ENCODE measurements at regions not wholly inside any gene's neighbourhood (a gene's known extent, or its start where the extent isn't known, plus 50 kb on each side); places are given as distances from the start of the nearest gene placed in this dataset.
"Not testable (repeated sequence)": the region's sequence is repeated elsewhere in the genome, so short reads cannot be mapped to it uniquely, and the experiment has no call there.

DNA sequence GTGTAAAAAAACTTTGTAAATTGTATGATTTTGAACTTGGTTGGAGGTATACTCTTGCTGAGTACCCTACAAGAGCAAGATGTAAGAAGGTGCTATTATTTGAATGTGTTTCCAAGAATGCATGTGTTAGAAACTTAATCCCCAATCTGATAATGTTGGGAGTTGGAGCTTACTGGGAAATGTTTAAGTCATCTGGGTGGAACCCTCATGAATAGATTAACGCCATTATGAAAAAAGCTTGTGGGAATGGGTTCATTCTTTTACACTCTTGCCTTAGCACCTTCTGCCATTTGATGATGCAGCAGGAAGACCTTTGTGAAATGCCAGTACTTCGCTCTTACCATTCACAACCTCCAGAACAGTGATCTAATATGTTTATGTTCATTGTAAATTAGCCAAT, 498.3 kb downstream of the TMEM135 start:
- Histone ChIP-seq H2AFZ (ENCODE audit: low read length) (no peak overlapping the region), H3K4me1 (ENCODE audit: insufficient read depth, low read length, poor library complexity, severe bottlenecking) (no peaks in the 10 kb centered on the region), H3K9me2 (replicated peaks; ENCODE audit: low read depth, low read length) (no peaks in the 10 kb centered on the region; the same call in none of the 2 replicates), H3K4me3 (ENCODE audit: low read length, poor library complexity, severe bottlenecking) (no peak overlapping the region), H4K20me1 (ENCODE audit: insufficient read depth, low read length, poor library complexity, severe bottlenecking) (no peaks in the 10 kb centered on the region), H3K9ac (ENCODE audit: low read depth, low read length, poor library complexity, severe bottlenecking) (no peak overlapping the region), H3K79me2 (ENCODE audit: insufficient read depth, low read length) (no peaks in the 10 kb centered on the region), H3K27me3 (ENCODE audit: insufficient read depth, low read length, poor library complexity, severe bottlenecking) (no peaks in the 10 kb centered on the region), H3K4me2 (ENCODE audit: low read depth, low read length, poor library complexity, severe bottlenecking) (no peak overlapping the region), H3F3A (ENCODE audit: low read depth) (no peaks in the 10 kb centered on the region), H3K36me3 (ENCODE audit: insufficient read depth, low read length) (no peaks in the 10 kb centered on the region), H3K9me3 (ENCODE audit: insufficient read depth, low read depth, low read length) (no peaks in the 10 kb centered on the region)
- TF ChIP-seq EZH2phosphoT487 (IDR thresholded peaks at IDR 0.05; ENCODE audit: borderline replicate concordance) = no peak
- TF ChIP-seq, protein P1, sequence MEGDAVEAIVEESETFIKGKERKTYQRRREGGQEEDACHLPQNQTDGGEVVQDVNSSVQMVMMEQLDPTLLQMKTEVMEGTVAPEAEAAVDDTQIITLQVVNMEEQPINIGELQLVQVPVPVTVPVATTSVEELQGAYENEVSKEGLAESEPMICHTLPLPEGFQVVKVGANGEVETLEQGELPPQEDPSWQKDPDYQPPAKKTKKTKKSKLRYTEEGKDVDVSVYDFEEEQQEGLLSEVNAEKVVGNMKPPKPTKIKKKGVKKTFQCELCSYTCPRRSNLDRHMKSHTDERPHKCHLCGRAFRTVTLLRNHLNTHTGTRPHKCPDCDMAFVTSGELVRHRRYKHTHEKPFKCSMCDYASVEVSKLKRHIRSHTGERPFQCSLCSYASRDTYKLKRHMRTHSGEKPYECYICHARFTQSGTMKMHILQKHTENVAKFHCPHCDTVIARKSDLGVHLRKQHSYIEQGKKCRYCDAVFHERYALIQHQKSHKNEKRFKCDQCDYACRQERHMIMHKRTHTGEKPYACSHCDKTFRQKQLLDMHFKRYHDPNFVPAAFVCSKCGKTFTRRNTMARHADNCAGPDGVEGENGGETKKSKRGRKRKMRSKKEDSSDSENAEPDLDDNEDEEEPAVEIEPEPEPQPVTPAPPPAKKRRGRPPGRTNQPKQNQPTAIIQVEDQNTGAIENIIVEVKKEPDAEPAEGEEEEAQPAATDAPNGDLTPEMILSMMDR (conservative IDR thresholded peaks at IDR 0.05; ENCODE audit: low read length) = no peak

- Histone ChIP-seq H3K9ac (ENCODE audit: low read depth, low read length, poor library complexity, severe bottlenecking) (no peak overlapping the region), H3K4me1 (ENCODE audit: insufficient read depth, low read length, poor library complexity, severe bottlenecking) (no peaks in the 10 kb centered on the region)
Observed at GRCh38 chr11:87535513-87535912, 497.8 kb downstream of the TMEM135 start.

DNA sequence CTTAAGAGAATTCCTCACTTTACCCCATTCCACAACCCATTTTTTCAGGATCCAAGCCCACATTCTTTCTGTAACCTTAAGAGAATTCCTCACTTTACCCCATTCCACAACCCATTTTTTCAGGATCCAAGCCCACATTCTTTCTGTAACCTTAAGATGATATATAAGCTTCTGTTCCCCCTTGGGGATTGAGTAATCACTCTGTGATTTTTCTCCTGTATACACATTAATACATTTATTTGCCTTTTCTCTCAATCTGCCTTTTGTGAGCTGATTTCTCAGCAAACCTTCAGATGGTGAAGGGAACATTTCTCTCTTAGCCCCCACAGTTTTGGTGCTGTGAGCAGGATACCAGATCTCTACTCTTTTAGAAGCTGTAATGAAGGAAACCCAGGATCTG, 494.1 kb downstream of the TMEM135 start:
- H3K36me3 ChIP-seq (ENCODE audit: insufficient read depth, low read length); H3K27me3 ChIP-seq (ENCODE audit: insufficient read depth, low read length, poor library complexity, severe bottlenecking); H3K4me2 ChIP-seq (ENCODE audit: low read depth, low read length, poor library complexity, severe bottlenecking); H3K9ac ChIP-seq (ENCODE audit: low read depth, low read length, poor library complexity, severe bottlenecking); H4K20me1 ChIP-seq (ENCODE audit: insufficient read depth, low read length, poor library complexity, severe bottlenecking); H3F3A ChIP-seq (ENCODE audit: low read depth); H3K9me2 ChIP-seq (replicated peaks; ENCODE audit: low read depth, low read length); H3K4me1 ChIP-seq (ENCODE audit: insufficient read depth, low read length, poor library complexity, severe bottlenecking); H3K79me2 ChIP-seq (ENCODE audit: insufficient read depth, low read length); H2AFZ ChIP-seq (ENCODE audit: low read length); H3K9me3 ChIP-seq (ENCODE audit: insufficient read depth, low read depth, low read length); H3K4me3 ChIP-seq (ENCODE audit: low read length, poor library complexity, severe bottlenecking): not testable (repeated sequence)

More at GRCh38 chr11:87535513-87535912, 497.8 kb downstream of the TMEM135 start:
- Histone ChIP-seq H3K9me2 (replicated peaks; ENCODE audit: low read depth, low read length) (no peaks in the 10 kb centered on the region; the same call in none of the 2 replicates), H2AFZ (ENCODE audit: low read length) (no peak overlapping the region), H3K4me2 (ENCODE audit: low read depth, low read length, poor library complexity, severe bottlenecking) (no peak overlapping the region), H3K79me2 (ENCODE audit: insufficient read depth, low read length) (no peaks in the 10 kb centered on the region), H3K36me3 (ENCODE audit: insufficient read depth, low read length) (no peaks in the 10 kb centered on the region), H3K4me3 (ENCODE audit: low read length, poor library complexity, severe bottlenecking) (no peak overlapping the region), H4K20me1 (ENCODE audit: insufficient read depth, low read length, poor library complexity, severe bottlenecking) (no peaks in the 10 kb centered on the region), H3K27me3 (ENCODE audit: insufficient read depth, low read length, poor library complexity, severe bottlenecking) (no peaks in the 10 kb centered on the region), H3F3A (ENCODE audit: low read depth) (no peaks in the 10 kb centered on the region), H3K9me3 (ENCODE audit: insufficient read depth, low read depth, low read length) (no peaks in the 10 kb centered on the region)
- no peak for TF ChIP-seq EZH2phosphoT487 (IDR thresholded peaks at IDR 0.05; ENCODE audit: borderline replicate concordance)
- TF ChIP-seq, protein P1 (conservative IDR thresholded peaks at IDR 0.05; ENCODE audit: low read length) = no peak

DNA sequence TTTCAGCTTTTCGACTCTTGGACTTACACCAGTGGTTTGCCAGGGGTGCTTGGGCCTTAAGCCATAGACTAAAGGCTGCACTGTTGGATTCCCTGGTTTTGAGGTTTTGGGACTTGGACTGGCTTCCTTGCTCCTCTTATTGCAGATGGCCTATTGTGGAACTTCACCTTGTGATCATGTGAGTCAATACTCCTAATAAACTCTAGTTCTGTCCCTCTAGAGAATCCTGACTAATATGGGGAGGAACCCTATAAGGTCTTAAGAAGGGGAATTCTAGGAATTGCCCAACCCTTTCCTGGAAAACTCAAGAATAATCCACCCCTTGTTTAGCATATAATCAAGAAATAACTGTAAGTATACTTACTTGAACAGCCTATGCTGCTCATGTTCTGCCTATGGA, 491.8 kb downstream of the TMEM135 start:
- Histone ChIP-seq H3K9ac (ENCODE audit: low read depth, low read length, poor library complexity, severe bottlenecking) (no peak overlapping the region), H4K20me1 (ENCODE audit: insufficient read depth, low read length, poor library complexity, severe bottlenecking) (no peaks in the 10 kb centered on the region), H3K79me2 (ENCODE audit: insufficient read depth, low read length) (no peaks in the 10 kb centered on the region), H3K27me3 (ENCODE audit: insufficient read depth, low read length, poor library complexity, severe bottlenecking) (no peaks in the 10 kb centered on the region), H2AFZ (ENCODE audit: low read length) (no peak overlapping the region), H3K9me3 (ENCODE audit: insufficient read depth, low read depth, low read length) (no peaks in the 10 kb centered on the region; the same call in 1 of the 2 replicates), H3K4me2 (ENCODE audit: low read depth, low read length, poor library complexity, severe bottlenecking) (no peak overlapping the region), H3K4me3 (ENCODE audit: low read length, poor library complexity, severe bottlenecking) (no peak overlapping the region), H3F3A (ENCODE audit: low read depth) (no peaks in the 10 kb centered on the region), H3K4me1 (ENCODE audit: insufficient read depth, low read length, poor library complexity, severe bottlenecking) (no peaks in the 10 kb centered on the region), H3K36me3 (ENCODE audit: insufficient read depth, low read length) (no peaks in the 10 kb centered on the region), H3K9me2 (replicated peaks; ENCODE audit: low read depth, low read length) (no peaks in the 10 kb centered on the region; the same call in 1 of the 2 replicates)
- TF ChIP-seq, protein P1 (conservative IDR thresholded peaks at IDR 0.05; ENCODE audit: low read length) = no peak
- TF ChIP-seq EZH2phosphoT487 (IDR thresholded peaks at IDR 0.05; ENCODE audit: borderline replicate concordance) = no peak
